ENCODE measurements at regions not wholly inside any gene's neighbourhood (a gene's known extent, or its start where the extent isn't known, plus 50 kb on each side); places are given as distances from the start of the nearest gene placed in this dataset.

GRCh38 chr6:40946738-40947301 is 92.2 kb downstream of the UNC5CL start:
- no peak for DNase-seq (ENCODE audit: low read depth in 3 of 3, low spot score in 2 of 3)

GRCh38 chr6:40937491-40937890 is 101.5 kb downstream of the UNC5CL start:
- no peak for DNase-seq (ENCODE audit: low read depth in 3 of 3, low spot score in 2 of 3)

- DNase-seq (ENCODE audit: low read depth in 3 of 3, low spot score in 2 of 3): no peak
Observed at GRCh38 chr6:40936818-40937251, 102.2 kb downstream of the UNC5CL start.

GRCh38 chr6:40933864-40934263 is 105.2 kb downstream of the UNC5CL start:
- DNase-seq (ENCODE audit: low read depth in 3 of 3, low spot score in 2 of 3): no peak

- DNase-seq (ENCODE audit: low read depth in 3 of 3, low spot score in 2 of 3): no peak
Observed at GRCh38 chr6:40932953-40933352, 106.1 kb downstream of the UNC5CL start.

GRCh38 chr6:40932366-40932765 is 106.7 kb downstream of the UNC5CL start:
- DNase-seq (ENCODE audit: low read depth in 3 of 3, low spot score in 2 of 3): no peak

- DNase-seq (ENCODE audit: low read depth in 3 of 3, low spot score in 2 of 3): no peak
Observed at GRCh38 chr6:40931931-40932330, 107.1 kb downstream of the UNC5CL start.

- DNase-seq (ENCODE audit: low read depth in 3 of 3, low spot score in 2 of 3): no peak
Observed at GRCh38 chr6:40930555-40930954, 108.5 kb downstream of the UNC5CL start.

- no peak for DNase-seq (ENCODE audit: low read depth in 3 of 3, low spot score in 2 of 3)
Observed at GRCh38 chr6:40930045-40930444, 109.0 kb downstream of the UNC5CL start.

- DNase-seq (ENCODE audit: low read depth in 3 of 3, low spot score in 2 of 3): no peak
Observed at GRCh38 chr6:40929176-40929575, 109.8 kb downstream of the UNC5CL start.

GRCh38 chr6:40928763-40929162 is 110.3 kb downstream of the UNC5CL start:
- DNase-seq (ENCODE audit: low read depth in 3 of 3, low spot score in 2 of 3): no peak

GRCh38 chr6:40928307-40928706 is 110.7 kb downstream of the UNC5CL start:
- DNase-seq (ENCODE audit: low read depth in 3 of 3, low spot score in 2 of 3): no peak

- DNase-seq (ENCODE audit: low read depth in 3 of 3, low spot score in 2 of 3): no peak
Observed at GRCh38 chr6:40925341-40925740, 113.7 kb downstream of the UNC5CL start.

GRCh38 chr6:40924839-40925238 is 114.2 kb downstream of the UNC5CL start:
- DNase-seq (ENCODE audit: low read depth in 3 of 3, low spot score in 2 of 3): no peak

GRCh38 chr6:40923880-40924279 is 115.1 kb downstream of the UNC5CL start:
- DNase-seq (ENCODE audit: low read depth in 3 of 3, low spot score in 2 of 3): no peak

GRCh38 chr6:40923326-40923725 is 115.7 kb downstream of the UNC5CL start:
- no peak for DNase-seq (ENCODE audit: low read depth in 3 of 3, low spot score in 2 of 3)

- DNase-seq (ENCODE audit: low read depth in 3 of 3, low spot score in 2 of 3): no peak
Observed at GRCh38 chr6:40922281-40922680, 116.7 kb downstream of the UNC5CL start.

GRCh38 chr6:40918040-40918651 is 120.9 kb downstream of the UNC5CL start:
- DNase-seq (ENCODE audit: low read depth in 3 of 3, low spot score in 2 of 3): no peak

GRCh38 chr6:40917603-40918002 is 121.4 kb downstream of the UNC5CL start:
- no peak for DNase-seq (ENCODE audit: low read depth in 3 of 3, low spot score in 2 of 3)

- no peak for DNase-seq (ENCODE audit: low read depth in 3 of 3, low spot score in 2 of 3)
Observed at GRCh38 chr6:40916845-40917244, 122.2 kb downstream of the UNC5CL start.

GRCh38 chr6:40915165-40915564 is 123.9 kb downstream of the UNC5CL start:
- DNase-seq (ENCODE audit: low read depth in 3 of 3, low spot score in 2 of 3): no peak

- DNase-seq (ENCODE audit: low read depth in 3 of 3, low spot score in 2 of 3): no peak
Observed at GRCh38 chr6:40914005-40914404, 125.0 kb downstream of the UNC5CL start.
